ENCODE measurements at regions not wholly inside any gene's neighbourhood (a gene's known extent, or its start where the extent isn't known, plus 50 kb on each side); places are given as distances from the start of the nearest gene placed in this dataset.

- Histone ChIP-seq H3K4me1 (peaks cover 7 to 13% of the 10 kb centered on the region in 2 donors), H3K27ac (no peak overlapping the region), H3K27me3 (no peaks in the 10 kb centered on the region), H3K4me3 (replicated peaks in 1 of 3) (no peak overlapping the region), H3K36me3 (no peaks in the 10 kb centered on the region), H3K9me3 (no peaks in the 10 kb centered on the region)
- DNase-seq = no peak
- TF ChIP-seq, protein P1, sequence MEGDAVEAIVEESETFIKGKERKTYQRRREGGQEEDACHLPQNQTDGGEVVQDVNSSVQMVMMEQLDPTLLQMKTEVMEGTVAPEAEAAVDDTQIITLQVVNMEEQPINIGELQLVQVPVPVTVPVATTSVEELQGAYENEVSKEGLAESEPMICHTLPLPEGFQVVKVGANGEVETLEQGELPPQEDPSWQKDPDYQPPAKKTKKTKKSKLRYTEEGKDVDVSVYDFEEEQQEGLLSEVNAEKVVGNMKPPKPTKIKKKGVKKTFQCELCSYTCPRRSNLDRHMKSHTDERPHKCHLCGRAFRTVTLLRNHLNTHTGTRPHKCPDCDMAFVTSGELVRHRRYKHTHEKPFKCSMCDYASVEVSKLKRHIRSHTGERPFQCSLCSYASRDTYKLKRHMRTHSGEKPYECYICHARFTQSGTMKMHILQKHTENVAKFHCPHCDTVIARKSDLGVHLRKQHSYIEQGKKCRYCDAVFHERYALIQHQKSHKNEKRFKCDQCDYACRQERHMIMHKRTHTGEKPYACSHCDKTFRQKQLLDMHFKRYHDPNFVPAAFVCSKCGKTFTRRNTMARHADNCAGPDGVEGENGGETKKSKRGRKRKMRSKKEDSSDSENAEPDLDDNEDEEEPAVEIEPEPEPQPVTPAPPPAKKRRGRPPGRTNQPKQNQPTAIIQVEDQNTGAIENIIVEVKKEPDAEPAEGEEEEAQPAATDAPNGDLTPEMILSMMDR (IDR thresholded peaks at IDR 0.05) = no peak
- no peak for TF ChIP-seq POLR2A (IDR thresholded peaks at IDR 0.05)
- intact Hi-C loops (cut with DNase I) = no loop called here
- WGBS, 2 donors = 85 to 89% methylated on average over 9 to 14 of the region's 16 CpGs
These were observed 103.7 kb upstream of the CLMP start for GRCh38 chr11:123298488-123299447.

GRCh38 chr11:123292647-123293046, 97.6 kb upstream of the CLMP start:
- DNase-seq = no peak
- Histone ChIP-seq H3K4me3 (replicated peaks in 1 of 3) (no peak overlapping the region), H3K36me3 (no peaks in the 10 kb centered on the region), H3K4me1 (no peaks in the 10 kb centered on the region), H3K27ac (no peak overlapping the region), H3K9me3 (no peaks in the 10 kb centered on the region), H3K27me3 (no peaks in the 10 kb centered on the region)
- WGBS, 2 donors = 84 to 91% methylated on average over 2 of the region's 2 CpGs
- no peak for TF ChIP-seq POLR2A (IDR thresholded peaks at IDR 0.05)
- TF ChIP-seq, protein P1 (IDR thresholded peaks at IDR 0.05) = no peak
- intact Hi-C loops (cut with DNase I) = no loop called here

- H3K27me3 ChIP-seq = no peaks in the 10 kb centered on the region
- WGBS, 2 donors = 73 to 76% methylated on average over 7 of the region's 7 CpGs
- TF ChIP-seq, protein P1 (IDR thresholded peaks at IDR 0.05) = no peak
- no peak for TF ChIP-seq POLR2A (IDR thresholded peaks at IDR 0.05)
- H3K4me1 ChIP-seq = no peaks in the 10 kb centered on the region
- intact Hi-C loops (cut with DNase I) = no loop called here
- DNase-seq = no peak
- no peaks in the 10 kb centered on the region for H3K9me3 ChIP-seq
- no peaks in the 10 kb centered on the region for H3K36me3 ChIP-seq
- no peak overlapping the region for H3K27ac ChIP-seq
- H3K4me3 ChIP-seq (replicated peaks in 1 of 3) = no peak overlapping the region
These were observed 96.3 kb upstream of the CLMP start for GRCh38 chr11:123291201-123291869.

DNA sequence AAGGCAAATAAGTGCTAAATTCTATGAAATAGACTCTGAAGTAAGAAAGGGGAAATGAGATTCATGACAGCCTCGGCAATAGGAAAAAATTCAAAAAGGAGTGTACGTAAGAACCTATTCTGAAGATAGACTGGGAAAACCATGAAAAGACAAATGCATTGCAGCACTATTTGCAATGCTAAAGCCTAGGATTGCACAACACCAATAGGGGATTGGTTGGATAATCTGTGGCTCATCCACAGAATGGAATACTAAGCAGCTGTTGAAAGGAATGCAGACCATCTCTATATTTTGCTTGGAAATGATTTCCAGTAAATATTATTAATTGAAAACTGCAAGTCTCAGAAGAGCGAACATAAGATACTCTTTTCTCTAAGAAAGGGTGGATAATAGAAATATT, 91.7 kb upstream of the CLMP start:
- H3K4me1 ChIP-seq = no peaks in the 10 kb centered on the region

More for the DNA sequence above, 91.7 kb upstream of the CLMP start:
- 90% methylated on average over 3 of the region's 3 CpGs for WGBS, 2 donors
- DNase-seq = no peak
- TF ChIP-seq, protein P1 (IDR thresholded peaks at IDR 0.05) = no peak
- no peak for TF ChIP-seq POLR2A (IDR thresholded peaks at IDR 0.05)
- no peaks in the 10 kb centered on the region for H3K36me3 ChIP-seq
- H3K27me3 ChIP-seq = no peaks in the 10 kb centered on the region
- no peak overlapping the region for H3K4me3 ChIP-seq (replicated peaks in 1 of 3)
- H3K9me3 ChIP-seq = no peaks in the 10 kb centered on the region
- intact Hi-C loops (cut with DNase I) = no loop called here
- no peak overlapping the region for H3K27ac ChIP-seq

All from thyroid gland (tissue), 4 donors.